ENCODE measurements at regions not wholly inside any gene's neighbourhood (a gene's known extent, or its start where the extent isn't known, plus 50 kb on each side); places are given as distances from the start of the nearest gene placed in this dataset.

- Histone ChIP-seq H2AFZ (ENCODE audit: insufficient read depth, low read depth, low read length, poor library complexity, severe bottlenecking) (no peak overlapping the region), H3K36me3 (replicated peaks in 1 of 2; ENCODE audit: control extremely low read depth in 1 of 2, control insufficient read depth in 1 of 2, extremely low read depth in 1 of 2, insufficient read depth in 2 of 2, low read length in 1 of 2) (no peaks in the 10 kb centered on the region), H3K4me1 (ENCODE audit: control insufficient read depth in 2 of 2, insufficient read depth in 2 of 2, low read length in 2 of 2) (no peaks in the 10 kb centered on the region), H3K27ac (ENCODE audit: low read length in 2 of 2) (no peak overlapping the region), H4K20me1 (ENCODE audit: control insufficient read depth, insufficient read depth, low read length, poor library complexity, severe bottlenecking) (no peaks in the 10 kb centered on the region), H3K4me2 (replicated peaks; ENCODE audit: low read depth, low read length, poor library complexity, severe bottlenecking) (no peak overlapping the region), H3K4me3 (ENCODE audit: control extremely low read depth in 1 of 5, extremely low read depth in 1 of 5, insufficient read depth in 1 of 5, low read depth in 2 of 5, low read length in 4 of 5) (no peak overlapping the region), H3K27me3 (replicated peaks in 1 of 4; ENCODE audit: control extremely low read depth in 1 of 4, control insufficient read depth in 3 of 4, insufficient read depth in 4 of 4, low read length in 3 of 4) (no peaks in the 10 kb centered on the region), H3K9ac (ENCODE audit: low read length) (no peak overlapping the region), H3K79me2 (ENCODE audit: control insufficient read depth, insufficient read depth, low read length) (no peaks in the 10 kb centered on the region), H3K9me3 (ENCODE audit: control extremely low read depth in 1 of 3, control insufficient read depth in 2 of 3, insufficient read depth in 1 of 3, low read length in 2 of 3) (peaks cover 0 to 4% (median 0%) of the 10 kb centered on the region in 3 donors)
- DNase-seq (no peak), ATAC-seq (ENCODE audit: low read depth) (no peak)
- CTCF ChIA-PET, result no interaction called here
- POLR2A ChIA-PET, result no interaction called here
- no peaks in the 10 kb centered on the region for H3K27me3 Mint-ChIP-seq
- H3K4me1 Mint-ChIP-seq, result no peaks in the 10 kb centered on the region
- intact Hi-C loops (cut with micrococcal nuclease), result no loop called here
- no peaks in the 10 kb centered on the region for H3K9me3 Mint-ChIP-seq (ENCODE audit: insufficient read depth)
- H3K27ac Mint-ChIP-seq, result no peak overlapping the region
- no peak overlapping the region for H3K4me3 Mint-ChIP-seq
- TF ChIP-seq EZH2 (IDR thresholded peaks at IDR 0.05; ENCODE audit: borderline replicate concordance, insufficient read depth, low read depth, low read length, poor library complexity, severe bottlenecking), result no peak
- TF ChIP-seq CTCF (IDR thresholded peaks at IDR 0.05), result no peak
These were observed 79.8 kb upstream of the NMNAT3 start for GRCh38 chr3:139757448-139758030.

GRCh38 chr3:139756529-139757103 is 78.8 kb upstream of the NMNAT3 start:
- Mint-ChIP-seq H3K4me1 (no peaks in the 10 kb centered on the region), H3K27me3 (no peaks in the 10 kb centered on the region), H3K9me3 (ENCODE audit: insufficient read depth) (no peaks in the 10 kb centered on the region), H3K4me3 (no peak overlapping the region), H3K27ac (no peak overlapping the region)
- no peaks in the 10 kb centered on the region for H3K27me3 ChIP-seq (replicated peaks in 1 of 4; ENCODE audit: control extremely low read depth in 1 of 4, control insufficient read depth in 3 of 4, insufficient read depth in 4 of 4, low read length in 3 of 4)
- H2AFZ ChIP-seq (ENCODE audit: insufficient read depth, low read depth, low read length, poor library complexity, severe bottlenecking), result no peak overlapping the region
- CTCF ChIA-PET, result no interaction called here
- H3K4me2 ChIP-seq (replicated peaks; ENCODE audit: low read depth, low read length, poor library complexity, severe bottlenecking), result no peak overlapping the region
- POLR2A ChIA-PET, result no interaction called here
- H3K9ac ChIP-seq (ENCODE audit: low read length), result no peak overlapping the region
- TF ChIP-seq CTCF (IDR thresholded peaks at IDR 0.05) (no peak), EZH2 (IDR thresholded peaks at IDR 0.05; ENCODE audit: borderline replicate concordance, insufficient read depth, low read depth, low read length, poor library complexity, severe bottlenecking) (no peak)
- ATAC-seq (ENCODE audit: low read depth) (no peak), DNase-seq (no peak)
- intact Hi-C loops (cut with micrococcal nuclease), result no loop called here
- no peak overlapping the region for H3K4me3 ChIP-seq (ENCODE audit: control extremely low read depth in 1 of 5, extremely low read depth in 1 of 5, insufficient read depth in 1 of 5, low read depth in 2 of 5, low read length in 4 of 5)
- H4K20me1 ChIP-seq (ENCODE audit: control insufficient read depth, insufficient read depth, low read length, poor library complexity, severe bottlenecking), result no peaks in the 10 kb centered on the region
- no peaks in the 10 kb centered on the region for H3K9me3 ChIP-seq (ENCODE audit: control extremely low read depth in 1 of 3, control insufficient read depth in 2 of 3, insufficient read depth in 1 of 3, low read length in 2 of 3)
- WGBS (ENCODE audit: insufficient coverage), result 93% methylated on average over 3 of the region's 3 CpGs
- no peaks in the 10 kb centered on the region for H3K4me1 ChIP-seq (ENCODE audit: control insufficient read depth in 2 of 2, insufficient read depth in 2 of 2, low read length in 2 of 2)
- H3K27ac ChIP-seq (ENCODE audit: low read length in 2 of 2), result no peak overlapping the region
- no peaks in the 10 kb centered on the region for H3K36me3 ChIP-seq (replicated peaks in 1 of 2; ENCODE audit: control extremely low read depth in 1 of 2, control insufficient read depth in 1 of 2, extremely low read depth in 1 of 2, insufficient read depth in 2 of 2, low read length in 1 of 2)
- no peaks in the 10 kb centered on the region for H3K79me2 ChIP-seq (ENCODE audit: control insufficient read depth, insufficient read depth, low read length)
